ENCODE measurements at regions not wholly inside any gene's neighbourhood (a gene's known extent, or its start where the extent isn't known, plus 50 kb on each side); places are given as distances from the start of the nearest gene placed in this dataset.
"Not testable (repeated sequence)": the region's sequence is repeated elsewhere in the genome, so short reads cannot be mapped to it uniquely, and the experiment has no call there.

DNA sequence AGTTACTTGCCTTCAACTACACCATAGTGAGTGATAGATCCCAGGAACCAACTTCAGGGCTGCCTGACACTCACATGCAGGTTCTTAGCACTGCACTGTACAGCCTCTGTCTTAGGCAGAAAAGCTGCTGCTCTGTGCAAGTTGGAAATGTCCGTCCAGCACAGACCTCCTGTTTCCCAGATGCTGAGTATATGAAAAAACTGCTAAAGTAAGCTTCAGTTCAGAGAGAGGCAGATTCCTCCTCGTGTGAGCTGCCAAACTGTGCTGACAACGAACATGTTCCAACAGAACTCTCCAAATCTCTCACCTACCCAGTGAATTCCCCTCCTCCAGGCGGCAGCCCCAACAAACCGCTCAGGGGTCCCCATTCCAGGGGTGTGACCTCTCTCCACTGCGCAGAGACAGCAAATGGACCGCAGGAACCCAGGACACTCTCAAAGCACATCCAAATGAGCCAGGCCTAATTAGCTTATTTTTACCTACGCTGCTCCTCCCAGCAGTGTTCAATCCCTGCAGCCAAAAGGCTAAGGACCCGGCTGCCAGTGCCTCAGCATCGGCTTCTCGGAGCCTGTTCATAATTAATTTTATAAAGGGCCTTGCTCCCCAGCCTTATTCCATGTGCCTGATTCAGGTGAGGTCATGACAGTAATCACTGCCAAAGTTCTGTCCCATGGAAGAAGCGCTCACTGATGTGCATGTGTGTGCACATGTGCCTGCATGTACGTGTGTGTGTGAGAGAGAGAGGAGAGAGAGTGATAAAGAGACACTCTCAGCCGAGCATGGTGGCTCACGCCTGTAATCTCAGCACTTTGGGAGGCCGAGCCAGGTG, 159.5 kb upstream of the AUTS2 start:
- DNase-seq (ENCODE audit: low spot score), result no peak

DNA sequence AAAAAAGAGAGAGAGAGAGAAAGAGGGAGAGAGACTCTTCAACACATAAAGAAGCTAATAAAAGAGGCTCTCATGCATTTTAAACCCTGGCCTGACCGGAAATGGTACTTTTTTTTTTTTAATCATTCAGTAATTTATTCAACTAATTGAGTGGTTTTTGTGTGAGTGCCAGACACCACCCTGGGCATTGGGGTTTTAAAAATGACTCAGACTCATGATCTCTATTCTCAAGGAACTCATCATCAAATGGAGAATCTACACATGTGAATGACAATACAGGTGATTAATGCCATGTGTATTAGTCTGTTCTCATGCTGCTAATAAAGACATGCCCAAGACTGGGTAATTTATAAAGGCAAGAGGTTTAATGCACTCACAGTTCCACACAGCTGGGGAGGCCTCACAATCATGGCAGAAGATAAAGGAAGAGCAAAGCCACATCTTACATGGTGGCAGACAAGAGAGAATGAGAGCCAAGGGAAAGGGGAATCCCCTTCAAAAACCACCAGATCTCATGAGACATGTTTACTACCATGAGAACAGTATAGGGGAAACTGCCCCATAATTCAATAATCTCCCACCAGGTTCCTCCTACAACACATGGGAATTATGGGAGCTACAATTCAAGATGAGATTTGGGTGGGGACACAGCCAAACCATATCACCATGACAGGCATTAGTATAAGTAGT, 158.5 kb upstream of the AUTS2 start:
- no peak for DNase-seq (ENCODE audit: low spot score)

DNA sequence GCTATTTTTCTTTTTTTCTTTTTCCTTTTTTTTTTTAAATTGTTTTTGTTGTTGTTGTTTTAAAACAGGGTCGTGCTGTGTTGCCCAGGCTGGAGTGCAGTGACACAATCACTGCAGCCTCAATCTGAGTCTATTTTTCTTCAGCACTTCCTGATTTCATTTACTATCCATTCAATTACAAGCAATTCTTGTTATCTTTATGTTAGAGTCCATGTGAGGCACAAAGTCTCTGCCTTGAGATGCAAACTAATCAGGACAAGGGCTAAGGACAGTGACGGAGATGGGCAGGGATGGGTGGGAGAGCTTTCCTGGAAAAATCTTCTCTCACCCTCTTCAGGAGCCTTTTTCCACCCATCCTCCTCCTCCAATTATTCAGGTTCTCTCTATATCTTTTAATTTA, 157.3 kb upstream of the AUTS2 start:
- no peak for DNase-seq (ENCODE audit: low spot score)

DNA sequence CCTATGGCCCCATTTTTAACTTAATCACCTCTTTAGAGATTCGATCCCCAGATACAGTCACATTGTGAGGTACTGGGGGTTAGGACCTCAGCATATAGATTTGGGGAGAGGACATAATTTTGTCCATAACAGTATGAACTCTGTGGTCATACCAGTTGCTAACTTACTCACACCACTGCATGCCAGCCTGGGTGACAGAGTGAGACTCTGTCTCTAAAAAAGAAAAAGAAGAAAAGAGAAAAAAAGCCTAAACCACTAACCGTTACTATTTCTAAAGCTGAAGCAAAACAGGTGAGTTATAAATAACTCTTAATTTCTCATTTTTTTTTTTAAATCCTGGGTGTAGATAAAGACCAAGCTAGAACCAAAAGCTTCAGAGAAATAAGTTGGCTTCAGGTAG, 155.1 kb upstream of the AUTS2 start:
- DNase-seq (ENCODE audit: low spot score), result no peak

DNA sequence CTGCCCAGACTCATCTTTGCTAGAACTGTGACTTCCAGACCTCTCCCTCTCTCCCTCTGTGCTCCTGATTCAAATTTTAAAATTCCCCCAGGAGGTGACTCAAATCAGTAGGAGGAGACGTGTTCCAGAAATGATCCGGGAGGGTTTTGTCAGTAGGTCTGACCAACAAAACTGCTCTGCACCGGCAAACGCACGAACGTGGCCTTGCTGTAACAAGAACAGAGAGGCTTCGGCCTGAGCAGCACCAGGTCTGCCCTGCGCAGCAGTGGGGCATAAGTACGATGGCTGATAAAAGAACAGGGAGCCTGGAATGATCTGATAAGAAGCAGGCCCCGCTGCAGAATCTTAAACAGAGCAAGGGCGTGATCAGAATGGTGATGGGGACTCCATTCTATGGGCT, 152.7 kb upstream of the AUTS2 start:
- no peak for DNase-seq (ENCODE audit: low spot score)

DNA sequence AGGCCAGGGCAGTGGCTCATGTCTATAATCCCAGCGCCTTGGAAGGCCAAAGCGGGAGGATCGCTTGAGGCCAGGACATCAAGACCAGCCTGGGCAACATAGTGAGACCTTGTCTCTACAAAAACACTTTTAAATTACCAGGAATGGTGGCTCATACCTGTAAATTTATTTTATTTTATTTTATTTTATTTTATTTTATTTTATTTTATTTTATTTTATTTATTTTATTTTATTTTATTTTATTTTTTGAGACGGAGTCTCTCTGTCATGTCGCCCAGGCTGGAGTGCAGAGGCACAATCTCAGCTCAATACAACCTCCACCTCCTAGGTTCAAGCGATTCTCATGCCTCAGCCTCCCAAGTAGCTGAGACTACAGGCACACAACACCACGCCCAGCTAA, 152.1 kb upstream of the AUTS2 start:
- not testable (repeated sequence) for DNase-seq (ENCODE audit: low spot score)

DNA sequence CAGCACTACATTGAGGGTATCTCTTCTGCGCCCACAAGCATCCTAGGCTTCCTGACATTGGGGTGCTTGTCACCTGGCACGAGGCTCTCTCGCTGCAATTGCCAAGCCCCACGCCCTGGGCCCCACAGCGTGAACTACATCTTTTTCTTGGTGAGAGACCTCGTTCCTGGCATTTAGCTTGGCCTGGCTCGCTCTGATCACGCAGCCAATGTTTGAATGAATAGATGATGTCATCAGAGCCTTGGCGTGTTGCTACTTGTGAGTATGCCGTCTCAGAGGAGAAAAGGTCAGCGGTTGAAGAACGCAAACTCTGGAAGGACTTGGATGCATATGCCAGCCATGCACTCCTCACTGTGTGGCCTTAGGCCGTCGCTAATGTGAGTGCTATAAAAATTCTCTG, 150.2 kb upstream of the AUTS2 start:
- DNase-seq (ENCODE audit: low spot score), result no peak

DNA sequence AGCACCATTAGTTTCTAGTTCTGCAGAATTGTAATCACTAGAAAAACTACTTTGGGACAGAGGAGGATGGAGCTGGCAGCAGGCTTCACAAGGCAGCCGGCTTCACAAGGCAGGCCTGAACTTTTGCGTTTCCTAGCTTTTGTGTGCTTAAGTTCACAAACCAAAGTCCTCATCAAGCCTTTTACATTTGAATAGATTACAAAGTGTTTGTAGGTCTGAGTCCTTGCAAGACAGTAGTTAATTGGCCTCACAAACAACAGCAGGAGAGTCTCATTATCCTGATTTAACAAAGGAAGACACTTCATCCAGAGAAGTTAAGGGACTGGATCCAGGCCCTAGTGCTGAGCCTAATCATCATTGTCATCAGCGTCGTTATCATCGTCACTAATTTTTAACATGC, 147.8 kb upstream of the AUTS2 start:
- no peak for DNase-seq (ENCODE audit: low spot score)

DNA sequence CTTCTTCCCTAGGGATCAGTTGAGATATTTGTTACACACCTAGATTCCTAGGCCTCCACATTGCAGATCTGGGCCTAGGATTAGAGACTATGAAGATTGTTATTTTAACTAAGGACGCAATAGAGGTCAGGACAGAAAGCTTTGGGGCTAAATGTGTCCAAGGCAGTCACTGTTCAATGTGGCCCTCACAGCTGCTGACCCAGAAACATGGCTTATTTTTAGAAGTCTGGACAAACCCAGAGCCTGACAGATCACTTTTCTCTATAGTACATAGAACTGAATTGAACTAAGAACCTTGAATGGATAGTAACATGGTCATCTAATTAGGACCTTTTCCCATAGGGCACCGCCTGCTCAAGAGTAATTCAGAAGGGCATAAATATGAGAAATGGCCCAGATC, 146.6 kb upstream of the AUTS2 start:
- DNase-seq (ENCODE audit: low spot score), result no peak

DNA sequence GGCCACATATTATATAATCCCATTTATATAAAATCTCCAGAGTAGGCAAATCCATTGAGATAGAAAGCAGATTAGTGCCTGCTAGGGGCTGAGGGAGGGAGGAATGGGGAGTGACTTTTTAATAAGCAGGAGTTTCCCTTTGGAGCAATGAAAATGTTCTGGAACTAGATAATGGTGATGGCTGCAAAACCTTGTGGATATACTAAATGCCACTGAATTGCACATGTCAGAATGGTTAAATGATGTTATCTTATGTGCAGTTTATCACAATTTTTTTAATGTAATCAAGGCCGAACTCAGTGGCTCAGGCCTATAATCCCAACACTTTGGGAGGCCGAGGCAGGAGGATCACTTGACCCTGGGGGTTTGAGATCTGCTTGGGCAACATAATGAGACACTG, 145.5 kb upstream of the AUTS2 start:
- DNase-seq (ENCODE audit: low spot score), result no peak

DNA sequence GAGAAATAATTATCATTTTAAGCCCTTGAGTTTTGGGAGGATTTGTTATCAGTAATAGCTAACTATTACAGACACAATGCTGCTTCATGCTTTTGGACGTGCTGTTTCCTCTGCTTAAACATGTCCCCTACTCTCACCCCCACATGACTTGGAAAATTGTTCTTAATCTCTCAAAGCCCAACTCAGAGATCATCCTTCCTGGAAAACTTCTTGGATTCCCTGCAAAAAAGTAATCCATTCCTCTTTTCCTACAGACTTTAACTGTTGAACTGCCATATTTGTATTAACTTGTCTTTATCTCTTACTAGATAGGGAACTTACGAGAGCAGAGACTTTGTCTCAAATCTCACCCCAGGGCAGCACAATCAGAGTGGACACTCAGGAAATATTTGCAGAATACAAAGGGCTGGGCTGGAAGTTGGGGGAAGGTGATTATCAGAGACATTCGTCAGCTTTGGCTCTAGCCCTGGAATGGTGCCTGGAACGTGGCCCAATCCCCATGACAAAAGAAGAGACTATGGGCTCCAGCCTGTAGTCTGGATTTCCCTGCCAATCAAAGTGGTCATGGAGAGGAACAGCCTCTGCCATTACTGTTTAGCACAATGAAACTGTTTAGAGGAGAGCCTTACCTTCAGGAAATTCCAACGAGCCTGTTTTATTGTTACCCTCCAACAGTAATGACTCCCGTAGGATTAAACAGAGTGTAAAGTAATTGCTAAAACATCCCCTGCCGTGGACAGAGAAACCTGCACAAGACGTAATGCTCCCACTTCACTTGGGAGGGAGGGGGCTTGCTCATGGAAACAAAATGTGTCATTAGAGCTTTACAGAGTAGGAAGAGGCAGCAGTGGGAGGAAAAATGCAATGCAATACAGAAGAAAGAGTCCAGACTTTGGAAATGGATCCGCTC, 140.4 kb upstream of the AUTS2 start:
- no peak for DNase-seq (ENCODE audit: low spot score)

DNA sequence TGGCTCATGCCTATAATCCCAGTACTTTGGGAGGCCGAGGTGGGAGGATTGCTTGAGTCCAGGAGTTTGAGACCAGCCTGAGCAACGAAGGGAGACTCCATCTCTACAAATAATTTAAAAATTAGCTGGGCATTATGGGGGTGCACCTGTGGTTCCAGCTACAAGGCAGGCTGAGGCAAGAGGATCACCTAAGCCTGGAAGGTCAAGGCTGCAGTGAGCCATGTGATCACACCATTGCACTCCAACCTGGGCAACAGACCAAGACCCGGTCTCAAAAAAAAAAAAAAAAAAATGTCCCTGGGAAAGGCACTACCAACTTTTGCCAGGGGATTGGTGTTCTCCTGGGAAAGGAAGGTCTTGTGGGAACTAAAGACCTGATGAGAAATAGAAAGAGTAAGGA, 134.2 kb upstream of the AUTS2 start:
- no peak for DNase-seq (ENCODE audit: low spot score)

DNA sequence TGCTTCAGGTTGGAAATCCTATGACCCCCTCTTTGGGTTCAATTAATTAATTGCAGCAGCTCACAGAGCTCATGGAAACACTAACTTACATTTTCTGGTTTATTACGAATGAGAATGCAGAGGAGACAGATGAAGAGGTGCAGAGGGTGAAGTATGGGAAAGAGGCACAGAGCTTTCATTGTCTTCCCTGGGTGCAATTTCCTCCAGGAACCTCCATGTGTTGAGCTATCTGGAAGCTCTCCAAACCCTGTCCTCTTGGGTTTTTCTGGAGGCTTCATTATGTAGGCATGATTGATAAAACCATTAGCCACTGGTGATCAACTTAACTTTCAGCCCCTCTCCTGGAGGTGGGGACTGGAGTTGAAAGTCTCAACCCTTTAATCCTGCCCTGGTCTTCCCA, 133.0 kb upstream of the AUTS2 start:
- DNase-seq (ENCODE audit: low spot score), result no peak

DNA sequence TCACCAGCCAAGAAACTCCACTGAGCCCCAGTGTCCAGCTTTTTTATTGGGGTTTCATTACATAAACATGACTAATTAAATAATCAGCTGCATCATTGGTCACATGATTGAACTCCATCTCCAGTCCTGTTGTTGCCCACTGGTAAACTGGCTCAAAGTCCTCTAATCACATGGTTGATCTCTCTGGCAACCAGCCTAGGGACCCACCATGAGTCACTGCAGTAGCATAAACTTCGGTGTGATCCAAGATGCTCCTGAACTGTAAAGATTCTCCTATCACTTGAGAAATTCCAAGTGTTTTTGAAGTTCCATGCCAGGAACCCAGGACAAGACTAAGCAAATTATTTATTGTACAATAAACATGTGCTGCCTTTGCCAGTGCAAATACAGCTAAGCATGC, 130.4 kb upstream of the AUTS2 start:
- no peak for DNase-seq (ENCODE audit: low spot score)

DNA sequence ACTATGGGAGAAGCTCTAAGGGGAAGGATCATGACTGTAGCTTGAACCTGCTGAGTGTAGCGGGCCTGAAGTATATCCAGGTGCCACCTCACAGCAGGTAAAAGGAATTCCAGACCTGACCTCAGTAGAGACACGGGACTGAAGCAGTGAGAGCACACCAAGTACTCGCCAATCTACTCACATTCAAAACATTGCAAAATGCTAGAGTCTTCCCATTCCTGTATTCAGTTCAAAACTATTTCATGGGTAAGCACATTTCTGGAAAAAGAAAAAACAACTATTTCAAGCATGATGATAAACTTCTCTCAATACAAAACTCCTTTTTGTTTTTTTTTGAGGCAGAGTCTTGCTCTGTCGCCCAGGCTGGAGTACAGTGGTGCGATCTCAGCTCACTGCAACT, 121.9 kb upstream of the AUTS2 start:
- no peak for DNase-seq (ENCODE audit: low spot score)

DNA sequence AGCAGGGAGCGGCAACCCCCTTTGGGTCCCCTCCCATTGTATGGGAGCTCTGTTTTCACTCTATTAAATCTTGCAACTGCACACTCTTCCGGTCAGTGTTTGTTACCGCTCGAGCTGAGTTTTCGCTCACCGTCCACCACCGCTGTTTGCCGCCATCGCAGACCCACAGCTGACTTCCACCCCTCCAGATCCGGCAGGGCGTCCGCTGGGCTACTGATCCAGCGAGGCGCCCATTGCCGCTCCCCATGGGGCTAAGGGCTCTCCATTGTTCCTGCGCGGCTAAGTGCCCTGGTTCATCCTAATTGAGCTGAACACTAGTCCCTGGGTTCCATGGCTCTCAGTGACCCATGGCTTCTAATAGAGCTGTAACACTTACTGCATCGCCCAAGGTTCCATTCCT, 115.6 kb upstream of the AUTS2 start:
- DNase-seq (ENCODE audit: low spot score), result no peak

DNA sequence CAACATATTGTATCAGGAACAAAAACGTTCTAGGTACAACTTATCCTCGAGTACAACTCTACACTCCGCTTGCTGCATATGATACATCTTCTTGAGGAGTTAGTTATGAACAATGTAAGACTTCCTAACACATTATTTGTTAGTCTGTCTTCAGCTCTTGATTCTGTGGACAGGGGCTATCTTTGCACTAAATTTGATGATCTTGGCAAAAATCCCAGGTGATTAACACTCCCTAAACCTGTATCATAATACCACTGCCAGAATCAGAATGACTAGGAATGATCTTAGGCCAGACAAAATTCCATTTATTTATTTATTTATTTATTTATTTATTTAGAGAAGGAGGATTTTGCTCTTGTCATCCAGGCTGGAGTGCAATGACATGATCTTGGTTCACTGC, 108.7 kb upstream of the AUTS2 start:
- no peak for DNase-seq (ENCODE audit: low spot score)

DNA sequence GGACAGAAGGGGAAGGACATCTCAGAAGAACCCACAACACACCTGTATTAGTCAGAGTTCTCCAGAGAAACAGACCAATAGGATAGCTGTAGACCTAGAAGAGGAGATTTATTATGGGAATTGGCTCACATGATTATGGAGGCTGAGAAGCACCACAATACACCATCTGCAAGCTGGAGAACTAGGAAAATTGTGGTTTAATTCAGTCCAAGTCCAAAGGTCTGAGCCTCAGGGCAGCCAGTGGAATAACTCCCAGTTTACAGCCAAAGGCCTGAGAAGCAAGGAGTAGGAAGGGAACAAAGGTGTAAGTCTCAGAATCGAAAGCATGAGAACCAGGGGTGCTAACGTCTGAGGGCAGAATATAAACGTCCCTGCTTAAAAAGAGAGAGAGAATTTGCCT, 99.6 kb upstream of the AUTS2 start:
- DNase-seq (ENCODE audit: low spot score), result no peak

DNA sequence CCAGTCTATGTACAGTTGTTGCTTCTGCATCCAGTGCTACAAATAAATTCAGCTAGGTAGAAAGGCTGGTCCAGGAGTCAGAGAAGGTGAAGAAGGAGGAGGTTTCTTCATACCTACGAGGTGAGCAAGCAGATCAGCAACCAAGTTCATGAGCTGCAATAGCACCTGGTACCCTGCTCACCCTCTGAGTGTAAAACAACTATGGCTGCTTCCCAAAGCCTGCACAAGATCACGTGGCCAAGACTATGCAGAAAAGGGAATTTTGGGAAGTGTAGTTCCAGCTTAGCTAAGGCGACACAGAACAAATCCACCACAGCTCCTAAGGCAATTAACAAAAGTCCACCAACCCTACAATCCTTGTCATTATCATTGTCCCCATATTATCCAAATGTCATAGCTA, 95.9 kb upstream of the AUTS2 start:
- no peak for DNase-seq (ENCODE audit: low spot score)

DNA sequence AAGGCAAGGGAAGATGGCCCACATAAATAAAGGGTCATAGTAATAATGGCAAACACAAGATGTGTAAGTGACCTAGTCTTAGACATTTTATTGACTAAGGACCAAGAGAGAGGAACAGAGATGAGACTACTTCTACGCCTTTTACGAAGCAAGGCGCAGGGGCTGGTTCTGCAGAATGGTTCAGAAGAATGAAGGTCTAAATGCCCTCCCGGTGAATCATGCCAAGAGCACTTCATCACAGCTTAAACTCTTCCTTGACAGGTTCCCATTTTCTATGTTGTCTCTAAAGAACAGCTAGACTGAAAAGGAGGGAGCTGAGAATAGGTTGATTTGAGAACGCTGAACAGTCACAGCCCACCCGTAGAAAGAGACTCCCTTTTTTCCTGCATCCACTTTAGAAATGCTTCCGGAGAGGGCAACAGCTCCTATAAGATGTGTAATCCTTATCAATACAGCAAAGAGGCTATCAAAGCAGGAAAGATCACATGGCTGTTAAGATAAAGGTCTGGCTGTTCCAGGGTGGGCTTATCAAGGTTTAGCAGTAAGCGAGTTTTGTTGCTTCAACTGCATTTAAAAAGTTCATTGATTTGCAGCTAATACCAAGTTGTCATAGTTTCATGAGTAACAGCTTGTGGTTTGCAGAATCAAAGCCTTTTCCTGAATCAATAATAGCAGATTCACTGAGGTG, 93.4 kb upstream of the AUTS2 start:
- DNase-seq (ENCODE audit: low spot score), result no peak

DNA sequence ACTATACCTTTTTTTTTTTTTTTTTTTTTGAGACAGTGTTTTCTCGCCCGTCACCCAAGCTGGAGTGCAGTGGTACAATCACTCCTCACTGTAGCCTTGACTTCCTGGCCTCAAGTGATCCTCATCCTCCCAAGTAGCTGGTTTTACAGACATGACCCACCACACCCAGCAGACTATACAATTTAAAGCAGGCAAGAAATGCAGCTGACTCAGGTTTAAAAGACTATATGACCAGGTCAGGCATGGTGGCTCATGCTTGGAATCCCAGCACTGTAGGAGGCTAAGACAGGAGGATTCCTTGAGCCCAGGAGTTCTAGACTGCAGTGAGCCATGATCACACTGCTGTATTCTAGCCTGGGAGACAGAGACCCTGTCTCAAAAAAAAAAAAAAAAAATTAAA, 89.5 kb upstream of the AUTS2 start:
- no peak for DNase-seq (ENCODE audit: low spot score)

DNA sequence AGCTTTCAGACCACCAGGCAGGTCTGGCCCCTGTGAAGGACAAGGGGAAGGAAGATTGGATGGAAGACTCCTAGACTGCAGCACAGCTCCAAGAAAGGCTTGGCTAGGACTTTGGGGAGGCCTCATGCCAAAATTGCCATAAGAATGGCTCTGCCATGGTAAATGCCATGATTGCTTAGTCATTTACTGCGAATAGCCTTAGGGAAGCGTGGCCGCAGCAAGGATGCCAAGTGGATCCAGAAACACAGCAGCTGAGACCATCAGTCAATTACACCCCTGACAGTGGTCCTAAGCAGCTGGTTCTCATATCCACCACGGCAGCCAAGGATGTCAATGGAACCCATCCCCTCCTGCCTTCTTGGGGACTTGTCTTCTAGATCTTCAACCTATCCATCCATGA, 88.2 kb upstream of the AUTS2 start:
- DNase-seq (ENCODE audit: low spot score), result no peak

All from globus pallidus (tissue), 1 donor.